ENCODE measurements at regions not wholly inside any gene's neighbourhood (a gene's known extent, or its start where the extent isn't known, plus 50 kb on each side); places are given as distances from the start of the nearest gene placed in this dataset.

DNA sequence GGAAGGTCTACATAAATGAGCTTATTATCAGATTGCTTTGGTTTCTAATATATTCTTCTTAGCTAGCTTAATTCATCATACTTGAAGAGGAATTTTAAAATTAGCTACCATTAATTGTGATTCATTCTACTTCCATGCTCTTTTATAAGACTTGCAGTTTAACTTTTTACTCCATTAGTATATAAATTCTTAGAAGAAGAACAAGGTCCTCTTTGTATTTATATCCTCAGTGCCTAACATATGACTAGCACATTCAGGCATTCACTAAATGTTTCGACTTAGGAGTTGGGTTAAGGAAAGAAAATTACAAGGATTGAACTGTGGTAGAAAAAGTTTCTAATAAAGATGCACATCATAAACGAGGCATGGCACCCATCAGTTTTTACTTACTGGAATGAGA is 1135.5 kb downstream of the JRKL start:
- no peak for TF ChIP-seq GATA2 (CRISPR knock-in tag; IDR thresholded peaks at IDR 0.05)
- TF ChIP-seq CTCF (IDR thresholded peaks at IDR 0.05): no peak
- TF ChIP-seq POLR2AphosphoS5 (IDR thresholded peaks at IDR 0.05; ENCODE audit: low read depth, low read length): no peak
- no peak for TF ChIP-seq MAX (IDR thresholded peaks at IDR 0.05; ENCODE audit: low read depth)
- TF ChIP-seq NRF1 (IDR thresholded peaks at IDR 0.05; ENCODE audit: low read depth, low read length): no peak
- TF ChIP-seq JUND (IDR thresholded peaks at IDR 0.05): no peak
- TF ChIP-seq EP300 (IDR thresholded peaks at IDR 0.05; ENCODE audit: borderline replicate concordance in 1 of 2, low read depth in 1 of 2, low read length in 1 of 2): no peak
- no peak for TF ChIP-seq EZH2phosphoT487 (IDR thresholded peaks at IDR 0.05; ENCODE audit: borderline replicate concordance, low read depth)
- TF ChIP-seq RAD21 (IDR thresholded peaks at IDR 0.05; ENCODE audit: low read length): no peak
- no peak for TF ChIP-seq RCOR1 (IDR thresholded peaks at IDR 0.05; ENCODE audit: low read length)
- TF ChIP-seq TAF1 (IDR thresholded peaks at IDR 0.05; ENCODE audit: borderline replicate concordance, low read depth, low read length): no peak

All from SK-N-SH (cell line).